HEK293T (cell line): ENCODE measurements at regions not wholly inside any gene's neighbourhood (a gene's known extent, or its start where the extent isn't known, plus 50 kb on each side); places are given as distances from the start of the nearest gene placed in this dataset.

Experiments
- CTCF ChIA-PET: fragments of 350-600 bp; formaldehyde crosslinking; extraction: SDS; loops from one replicate; lab custom pipeline; 2021; ENCODE audit warnings: antibody characterized with exemption, inconsistent platforms; lab: Yijun Ruan, JAX
- POLR2A ChIA-PET: fragments of 350-600 bp; formaldehyde crosslinking; extraction: SDS; loops from one replicate; lab custom pipeline; 2020; ENCODE audit warnings: antibody characterized with exemption, inconsistent platforms; lab: Yijun Ruan, JAX
- DNase-seq: peaks from one replicate; pipeline ENCODE4 v3.0.0; 2012; ENCODE audit warnings: mixed read lengths; ENCODE audit errors: extremely low spot score
- ARNT ChIP-seq: fragments of 450-650 bp; IDR thresholded peaks from 2 replicates; pipeline ENCODE4 v1.6.1; 2017; ENCODE audit warnings: mild to moderate bottlenecking
- BHLHE40 ChIP-seq: fragments of 450-650 bp; IDR thresholded peaks from 2 replicates; pipeline ENCODE4 v1.6.1; 2016; ENCODE audit warnings: mild to moderate bottlenecking, moderate library complexity, borderline replicate concordance
- CTBP1 ChIP-seq: fragments of 450-650 bp; IDR thresholded peaks from 2 replicates; pipeline ENCODE4 v1.6.1; 2016; ENCODE audit warnings: borderline replicate concordance
- ELF4 ChIP-seq: fragments of 450-650 bp; IDR thresholded peaks from 2 replicates; pipeline ENCODE4 v1.6.1; 2017; ENCODE audit warnings: antibody characterized with exemption
- FOXA1 ChIP-seq: fragments of 450-650 bp; IDR thresholded peaks from 2 replicates; pipeline ENCODE4 v1.6.1; 2016; ENCODE audit warnings: mild to moderate bottlenecking
- FOXK2 ChIP-seq: fragments of 450-650 bp; IDR thresholded peaks from 2 replicates; pipeline ENCODE4 v1.6.1; 2016; ENCODE audit warnings: mild to moderate bottlenecking
- FOXM1 ChIP-seq: fragments of 450-650 bp; IDR thresholded peaks from 2 replicates; pipeline ENCODE4 v1.6.1; 2017; ENCODE audit warnings: mild to moderate bottlenecking, borderline replicate concordance
- HDGF ChIP-seq: fragments of 450-650 bp; IDR thresholded peaks from 2 replicates; pipeline ENCODE4 v1.6.1; 2017; ENCODE audit warnings: antibody characterized with exemption, borderline replicate concordance
- L3MBTL2 ChIP-seq: fragments of 450-650 bp; conservative IDR thresholded peaks from 2 replicates; pipeline ENCODE4 v1.6.1; 2016; ENCODE audit warnings: mild to moderate bottlenecking
- LEF1 ChIP-seq: fragments of 450-650 bp; IDR thresholded peaks from 2 replicates; pipeline ENCODE4 v1.6.1; 2017; ENCODE audit warnings: mild to moderate bottlenecking, borderline replicate concordance
- NFRKB ChIP-seq: fragments of 450-650 bp; IDR thresholded peaks from 2 replicates; pipeline ENCODE4 v1.6.1; 2016; ENCODE audit warnings: mild to moderate bottlenecking, moderate library complexity
- PKNOX1 ChIP-seq: fragments of 450-650 bp; IDR thresholded peaks from 2 replicates; pipeline ENCODE4 v1.6.1; 2016
- SP1 ChIP-seq: fragments of 450-650 bp; IDR thresholded peaks from 2 replicates; pipeline ENCODE4 v1.6.1; 2017
- SUZ12 ChIP-seq: fragments of 450-650 bp; IDR thresholded peaks from 2 replicates; pipeline ENCODE4 v1.6.1; 2016; ENCODE audit warnings: mild to moderate bottlenecking
- TARDBP ChIP-seq: fragments of 450-650 bp; IDR thresholded peaks from 2 replicates; pipeline ENCODE4 v1.6.1; 2016
- ZNF384 ChIP-seq: fragments of 450-650 bp; IDR thresholded peaks from 2 replicates; pipeline ENCODE4 v1.6.1; 2016

DNA sequence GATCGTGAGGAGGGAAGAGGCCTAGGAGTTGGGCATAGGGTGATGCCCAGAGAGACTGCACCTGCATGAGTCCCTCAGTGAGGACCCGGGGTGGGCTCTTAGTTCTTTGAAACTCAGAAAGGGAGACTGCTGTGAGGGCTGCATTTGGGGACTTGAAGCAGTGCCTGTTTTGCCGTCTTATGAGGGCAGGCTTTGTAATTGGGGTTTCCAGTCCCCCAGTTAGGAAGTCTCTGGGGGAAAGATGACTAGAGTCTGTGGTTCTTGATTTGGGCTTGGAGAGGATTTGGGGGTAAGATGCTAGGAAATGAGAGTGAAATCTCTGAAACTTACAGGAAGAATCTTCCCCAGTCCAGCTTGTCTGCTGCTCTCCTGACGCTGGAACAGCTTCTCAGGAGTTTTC is 99.6 kb downstream of the ARF6 start:
- DNase-seq, result no peak
- TF ChIP-seq TARDBP (no peak), FOXM1 (no peak), CTBP1 (no peak), ZNF384 (no peak), SP1 (no peak), ARNT (no peak), L3MBTL2 (no peak), HDGF (no peak), SUZ12 (no peak), LEF1 (no peak), PKNOX1 (no peak), FOXA1 (no peak)
- POLR2A ChIA-PET, result interaction anchor here (1.9 kb wide), 1 partner anchor 9 kb away, joined by 5 read pairs; no protein-coding TSS in a partner anchor
- CTCF ChIA-PET, result interaction anchor here (1.4 kb wide), 1 partner anchor 131 kb away, joined by 3 read pairs; no protein-coding TSS in a partner anchor

- ChIA-PET POLR2A (no interaction called here), CTCF (interaction anchor here (1.4 kb wide), 1 partner anchor 131 kb away, joined by 3 read pairs; no protein-coding TSS in a partner anchor)
- no peak for DNase-seq
- no peak for TF ChIP-seq LEF1
- no peak for TF ChIP-seq SP1
- TF ChIP-seq ARNT, result no peak
- no peak for TF ChIP-seq SUZ12
- no peak for TF ChIP-seq FOXK2
- no peak for TF ChIP-seq PKNOX1
- no peak for TF ChIP-seq CTBP1
- no peak for TF ChIP-seq TARDBP
- TF ChIP-seq L3MBTL2, result no peak
- TF ChIP-seq NFRKB, result no peak
- no peak for TF ChIP-seq BHLHE40
- TF ChIP-seq FOXA1, result no peak
Measured at GRCh38 chr14:49992901-49993339, 100.0 kb downstream of the ARF6 start.

- CTCF ChIA-PET, result interaction anchor here (0.7 to 1.4 kb wide), 2 partner anchors 74 to 132 kb away, joined by 3 to 4 read pairs; no protein-coding TSS in a partner anchor
- TF ChIP-seq CTBP1 (no peak), FOXK2 (no peak), BHLHE40 (no peak), PKNOX1 (no peak), SUZ12 (no peak), HDGF (no peak), TARDBP (no peak), FOXM1 (no peak), ELF4 (no peak), LEF1 (no peak), FOXA1 (no peak), ARNT (no peak), NFRKB (no peak), SP1 (no peak), L3MBTL2 (no peak)
- DNase-seq, result no peak
- POLR2A ChIA-PET, result no interaction called here
Measured at GRCh38 chr14:49993565-49993964, 100.7 kb downstream of the ARF6 start.

DNA sequence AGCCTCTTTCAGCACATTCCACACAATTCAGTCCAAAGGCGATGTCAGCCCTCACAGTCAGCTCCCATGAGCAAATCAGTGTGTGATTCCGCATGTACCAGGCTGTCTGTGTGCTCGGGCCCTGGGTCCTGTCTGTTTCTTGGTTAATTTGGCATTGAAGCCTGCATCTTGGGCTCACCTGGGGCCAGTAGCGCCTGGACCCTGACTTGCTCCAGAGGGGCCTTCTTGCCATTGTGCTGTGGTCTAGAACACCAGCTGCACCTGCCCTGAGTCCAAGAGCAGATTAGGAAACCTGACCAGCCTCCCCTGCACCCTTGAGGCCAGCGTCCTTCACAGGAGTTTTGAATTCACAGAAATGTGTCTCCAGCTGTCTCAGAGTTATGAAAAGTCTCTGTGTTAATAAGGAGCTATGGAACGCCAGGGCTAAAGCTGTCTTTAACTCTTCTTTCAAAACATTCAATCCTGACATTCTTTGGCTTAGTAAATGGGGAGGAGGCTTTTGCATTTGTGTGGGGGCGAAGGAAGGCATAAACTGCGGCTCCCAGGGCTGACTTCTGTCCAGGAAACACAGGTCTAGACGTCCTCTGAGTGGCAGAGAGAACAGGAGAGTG is 102.2 kb downstream of the ARF6 start:
- no peak for TF ChIP-seq L3MBTL2
- no peak for TF ChIP-seq ZNF384
- TF ChIP-seq FOXM1, result no peak
- no peak for TF ChIP-seq SUZ12
- no peak for TF ChIP-seq ELF4
- TF ChIP-seq TARDBP, result no peak
- TF ChIP-seq LEF1, result no peak
- TF ChIP-seq BHLHE40, result no peak
- no peak for TF ChIP-seq HDGF
- no peak for TF ChIP-seq FOXA1
- no peak for TF ChIP-seq SP1
- TF ChIP-seq CTBP1, result no peak
- no peak for TF ChIP-seq PKNOX1
- TF ChIP-seq NFRKB, result no peak
- no peak for DNase-seq
- ChIA-PET POLR2A (no interaction called here), CTCF (no interaction called here)

DNA sequence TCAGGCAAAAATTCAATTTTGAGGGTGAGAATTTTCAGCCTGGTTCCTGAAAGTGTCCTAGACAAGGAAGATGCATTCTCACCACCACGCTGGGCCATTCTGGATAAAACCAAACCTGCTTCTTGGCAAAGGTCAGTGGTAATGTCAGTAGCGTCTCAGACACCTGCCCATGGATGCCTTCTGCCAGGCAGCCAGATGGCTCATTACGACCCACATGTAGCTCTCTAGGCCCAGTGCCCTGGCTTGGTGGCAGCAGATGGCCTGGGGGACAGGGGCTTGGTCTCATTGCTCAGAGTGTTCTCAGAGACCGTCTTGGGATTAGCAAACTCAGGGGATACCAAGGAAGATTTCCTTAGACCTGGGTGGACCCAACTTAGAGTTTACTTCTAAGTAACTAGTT is 105.1 kb downstream of the ARF6 start:
- ChIA-PET POLR2A (no interaction called here), CTCF (no interaction called here)
- TF ChIP-seq L3MBTL2 (no peak), PKNOX1 (no peak), SP1 (no peak), CTBP1 (no peak), LEF1 (no peak), ELF4 (no peak), BHLHE40 (no peak), ZNF384 (no peak), SUZ12 (no peak), ARNT (no peak), FOXM1 (no peak), HDGF (no peak), NFRKB (no peak), FOXK2 (no peak), FOXA1 (no peak)
- no peak for DNase-seq
